HAP-1 (cell line): ENCODE measurements at regions not wholly inside any gene's neighbourhood (a gene's known extent, or its start where the extent isn't known, plus 50 kb on each side); places are given as distances from the start of the nearest gene placed in this dataset.

ENCODE experiments used
- DNase-seq, 2 experiments: peaks; one replicate each; pipeline ENCODE4 v3.0.0-alpha.2; 2016 to 2020; ENCODE audit warnings: low spot score in 2 of 2
- H3K27me3 ChIP-seq: fragments of 250-450 bp; sonication (Bioruptor Pico); 2 replicates; pipeline ENCODE4 v1.5.1; 2020; ENCODE audit warnings: low read depth, mild to moderate bottlenecking, moderate library complexity
- H3K36me3 ChIP-seq: fragments of 250-450 bp; sonication (Bioruptor Pico); replicated peaks from 2 replicates; pipeline ENCODE4 v1.5.1; 2020; ENCODE audit warnings: mild to moderate bottlenecking
- H3K4me1 ChIP-seq: fragments of 250-450 bp; sonication (Bioruptor Pico); 2 replicates; pipeline ENCODE4 v1.5.1; 2020; ENCODE audit warnings: mild to moderate bottlenecking
- H3K4me3 ChIP-seq: fragments of 250-450 bp; sonication (Bioruptor Pico); 2 replicates; pipeline ENCODE4 v1.5.1; 2020; ENCODE audit warnings: mild to moderate bottlenecking, moderate library complexity
- H3K9me3 ChIP-seq: fragments of 250-450 bp; sonication (Bioruptor Pico); 2 replicates; pipeline ENCODE4 v1.5.1; 2020; ENCODE audit warnings: mild to moderate bottlenecking, moderate library complexity
- in situ Hi-C: fragments of 300-500 bp; cut with MboI; formaldehyde crosslinking; loops from 3 replicates; pipeline ENCODE4 v1.14.3; 2020; ENCODE audit warnings: low sequenced_read_pairs, inconsistent platforms, mixed read lengths

DNA sequence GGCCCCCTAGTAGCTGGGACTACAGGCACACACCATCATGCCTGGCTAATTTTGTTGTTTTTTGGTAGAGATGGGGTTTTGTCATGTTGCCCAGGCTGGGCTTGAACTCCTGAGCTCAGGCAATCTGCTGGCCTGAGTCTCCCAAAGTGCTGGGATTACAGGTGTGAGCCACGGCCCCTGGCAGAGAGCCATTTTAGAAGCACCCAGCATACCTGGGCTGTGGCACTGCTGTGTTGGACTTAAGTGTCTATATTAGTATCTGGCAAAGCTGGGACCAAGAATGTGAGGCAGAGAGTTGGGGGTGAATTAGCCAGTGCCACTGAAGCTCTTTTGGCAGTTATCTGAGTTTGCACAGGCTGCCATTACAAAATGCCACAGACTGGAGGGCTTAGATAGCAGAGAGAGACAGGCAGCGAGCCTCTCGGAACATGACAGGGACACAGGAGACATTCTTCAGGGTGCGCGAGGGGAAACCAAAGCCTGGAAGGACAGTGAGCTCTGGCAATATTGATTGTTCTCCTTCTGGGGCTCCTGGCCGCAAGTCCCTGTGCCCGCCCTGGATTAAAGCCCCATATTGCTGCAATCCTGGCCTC is 87.7 kb upstream of the ALX4 start:
- no peaks in the 10 kb centered on the region for H3K4me1 ChIP-seq
- no peaks in the 10 kb centered on the region for H3K36me3 ChIP-seq
- H3K27me3 ChIP-seq, result 0 out of 2 replicates have a peak, but pooled peaks cover 3% of the 10 kb centered on the region
- DNase-seq, result no peak
- H3K4me3 ChIP-seq, result no peak overlapping the region
- in situ Hi-C loops, result no loop called here
- H3K9me3 ChIP-seq, result no peaks in the 10 kb centered on the region

DNA sequence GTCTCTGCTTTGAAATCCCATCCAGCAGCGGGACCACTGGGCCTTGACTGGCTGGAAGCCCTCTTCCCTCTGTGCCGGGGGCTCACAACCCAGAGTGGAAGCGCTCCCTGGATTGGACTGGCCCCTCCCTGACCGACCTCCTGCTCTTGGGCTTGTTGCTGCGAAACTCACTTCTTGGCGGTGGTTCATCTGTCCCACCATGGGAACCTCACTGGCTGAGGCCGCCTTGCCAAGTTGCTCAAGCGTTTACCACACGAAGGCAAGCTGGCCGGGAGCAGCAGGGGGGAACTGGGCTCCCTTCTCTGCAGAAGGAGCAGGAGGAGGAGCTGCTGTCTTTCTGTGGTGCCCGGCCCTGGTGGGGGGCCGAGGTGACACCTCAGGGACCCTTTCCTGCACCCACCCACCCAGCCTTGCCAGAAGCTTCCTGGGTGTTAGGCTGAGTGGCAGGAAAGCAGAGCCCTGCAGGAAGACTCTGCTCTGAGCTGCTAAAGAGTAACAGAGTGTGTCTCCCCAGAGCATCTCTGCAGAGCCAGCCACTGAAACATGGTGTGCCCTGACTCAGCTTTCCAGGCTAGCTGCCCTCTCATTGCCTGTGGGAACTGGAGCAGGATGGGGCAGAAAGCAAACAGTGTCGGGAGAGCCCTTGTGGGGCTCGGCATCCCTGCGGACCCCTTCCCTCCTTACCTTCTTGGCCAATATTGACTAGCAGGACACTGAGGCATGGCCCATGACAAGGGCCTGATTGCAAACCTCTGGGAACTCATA is 88.5 kb upstream of the ALX4 start:
- Histone ChIP-seq H3K4me3 (no peak overlapping the region), H3K27me3 (0 out of 2 replicates have a peak, but pooled peaks cover 3% of the 10 kb centered on the region), H3K36me3 (no peaks in the 10 kb centered on the region), H3K4me1 (no peaks in the 10 kb centered on the region), H3K9me3 (no peaks in the 10 kb centered on the region)
- in situ Hi-C loops, result no loop called here
- no peak for DNase-seq

- no peaks in the 10 kb centered on the region for H3K27me3 ChIP-seq
- H3K4me3 ChIP-seq, result no peak overlapping the region
- H3K9me3 ChIP-seq, result no peaks in the 10 kb centered on the region
- in situ Hi-C loops, result no loop called here
- H3K36me3 ChIP-seq, result no peaks in the 10 kb centered on the region
- DNase-seq, result no peak
- no peaks in the 10 kb centered on the region for H3K4me1 ChIP-seq
Measured at GRCh38 chr11:44399968-44400367, 90.0 kb upstream of the ALX4 start.

GRCh38 chr11:44400431-44400830 is 90.5 kb upstream of the ALX4 start:
- DNase-seq, result no peak
- H3K4me3 ChIP-seq, result no peak overlapping the region
- H3K27me3 ChIP-seq, result no peaks in the 10 kb centered on the region
- H3K36me3 ChIP-seq, result no peaks in the 10 kb centered on the region
- in situ Hi-C loops, result no loop called here
- no peaks in the 10 kb centered on the region for H3K9me3 ChIP-seq
- H3K4me1 ChIP-seq, result no peaks in the 10 kb centered on the region

GRCh38 chr11:44402466-44403075 is 92.6 kb upstream of the ALX4 start:
- Histone ChIP-seq H3K27me3 (peaks cover 3% of the 10 kb centered on the region; the same call in 1 of the 2 replicates), H3K9me3 (no peaks in the 10 kb centered on the region), H3K4me3 (no peak overlapping the region), H3K4me1 (no peaks in the 10 kb centered on the region), H3K36me3 (no peaks in the 10 kb centered on the region)
- no peak for DNase-seq
- in situ Hi-C loops, result no loop called here

DNA sequence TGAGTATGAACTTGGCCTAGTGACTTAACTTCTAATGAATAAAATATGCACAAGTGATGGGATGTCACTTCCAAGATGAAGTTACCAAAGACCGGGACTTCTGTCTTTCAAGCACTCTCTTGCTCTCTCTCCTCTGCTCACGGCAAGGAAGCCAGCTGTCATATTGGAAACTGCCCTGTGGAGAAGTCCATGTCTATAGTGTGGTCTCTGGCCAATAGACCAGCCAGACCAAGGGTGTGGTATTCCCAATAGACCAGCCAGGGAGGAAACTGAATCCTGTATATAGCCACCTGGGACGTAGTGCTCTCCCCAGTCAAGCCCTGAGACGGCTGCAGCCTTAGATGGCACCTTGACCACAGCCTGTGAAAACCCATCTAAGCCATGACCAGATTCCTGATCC is 93.2 kb upstream of the ALX4 start:
- Histone ChIP-seq H3K27me3 (peaks cover 3% of the 10 kb centered on the region; the same call in 1 of the 2 replicates), H3K4me3 (no peak overlapping the region), H3K36me3 (no peaks in the 10 kb centered on the region), H3K9me3 (no peaks in the 10 kb centered on the region), H3K4me1 (no peaks in the 10 kb centered on the region)
- DNase-seq, result no peak
- in situ Hi-C loops, result no loop called here

- DNase-seq, result no peak
- H3K4me1 ChIP-seq, result no peaks in the 10 kb centered on the region
- H3K36me3 ChIP-seq, result no peaks in the 10 kb centered on the region
- no peak overlapping the region for H3K4me3 ChIP-seq
- peaks cover 3% of the 10 kb centered on the region; the same call in 1 of the 2 replicates for H3K27me3 ChIP-seq
- no peaks in the 10 kb centered on the region for H3K9me3 ChIP-seq
- in situ Hi-C loops, result no loop called here
Measured at GRCh38 chr11:44403587-44404273, 93.8 kb upstream of the ALX4 start.

- Histone ChIP-seq H3K4me1 (no peaks in the 10 kb centered on the region), H3K27me3 (peaks cover 3% of the 10 kb centered on the region; the same call in 1 of the 2 replicates)
- in situ Hi-C loops, result no loop called here
Measured at GRCh38 chr11:44404301-44404700, 94.4 kb upstream of the ALX4 start.

DNA sequence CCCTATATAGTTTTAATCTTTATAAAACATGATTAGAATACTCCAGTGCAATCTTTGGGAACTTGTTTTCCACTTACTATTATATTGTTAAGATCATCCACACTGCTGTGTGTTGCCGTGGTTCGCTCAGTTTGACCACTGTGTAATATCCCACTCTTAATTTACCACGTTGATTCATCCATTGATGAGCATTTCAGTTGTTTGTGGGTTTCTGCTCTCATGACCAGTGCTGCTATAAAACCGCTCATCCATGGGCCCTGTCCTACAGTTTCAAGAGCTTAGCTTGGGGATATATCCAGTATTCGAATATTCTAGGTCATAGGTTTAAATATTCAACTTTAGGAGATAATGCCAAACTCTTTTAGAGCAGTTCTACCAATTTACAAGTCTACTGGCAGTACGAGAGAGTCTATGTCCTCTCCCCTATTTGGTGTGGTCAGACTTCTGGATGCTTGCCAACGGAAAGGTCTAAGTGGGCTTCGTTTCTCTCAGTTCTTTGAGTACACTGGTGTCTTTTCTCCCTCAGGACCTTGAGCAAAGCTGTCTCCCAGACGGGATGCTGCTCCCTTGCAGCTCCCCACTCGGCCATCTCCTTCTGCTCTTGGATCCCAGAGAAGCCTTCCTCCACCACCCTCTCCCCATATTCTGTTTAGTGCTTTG is 94.9 kb upstream of the ALX4 start:
- peaks cover 3% of the 10 kb centered on the region; the same call in 1 of the 2 replicates for H3K27me3 ChIP-seq

More at GRCh38 chr11:44404301-44404700, 94.4 kb upstream of the ALX4 start:
- Histone ChIP-seq H3K36me3 (no peaks in the 10 kb centered on the region), H3K4me3 (no peak overlapping the region), H3K9me3 (no peaks in the 10 kb centered on the region)
- no peak for DNase-seq

GRCh38 chr11:44407211-44407996 is 97.5 kb upstream of the ALX4 start:
- no peaks in the 10 kb centered on the region for H3K36me3 ChIP-seq
- no peaks in the 10 kb centered on the region for H3K9me3 ChIP-seq
- H3K4me1 ChIP-seq, result no peaks in the 10 kb centered on the region
- H3K4me3 ChIP-seq, result no peak overlapping the region
- in situ Hi-C loops, result no loop called here
- DNase-seq, result no peak
- peaks cover 3% of the 10 kb centered on the region; the same call in 1 of the 2 replicates for H3K27me3 ChIP-seq

More for the DNA sequence above, 94.9 kb upstream of the ALX4 start:
- in situ Hi-C loops, result no loop called here
- H3K4me3 ChIP-seq, result no peak overlapping the region
- no peaks in the 10 kb centered on the region for H3K9me3 ChIP-seq
- no peaks in the 10 kb centered on the region for H3K36me3 ChIP-seq
- H3K4me1 ChIP-seq, result no peaks in the 10 kb centered on the region
- no peak for DNase-seq

DNA sequence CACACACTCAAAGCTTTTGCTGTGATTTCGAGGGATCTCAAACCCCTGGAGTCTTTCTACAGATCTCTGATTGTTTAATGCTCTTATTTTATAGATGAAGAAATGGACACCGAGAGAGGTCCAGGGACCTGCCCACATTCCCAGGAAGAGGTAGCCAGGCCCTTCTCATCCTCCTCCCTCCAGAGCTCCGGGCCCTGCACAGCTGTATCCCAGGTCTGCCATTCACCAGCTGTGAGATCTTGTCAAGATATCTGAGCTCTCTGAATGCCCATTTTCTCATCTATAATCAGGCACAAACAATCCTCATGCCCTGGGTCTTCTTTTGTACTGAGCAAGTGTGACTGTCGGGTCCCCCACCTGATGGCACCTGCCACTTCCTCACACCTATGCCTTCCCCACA is 98.2 kb upstream of the ALX4 start:
- no peak overlapping the region for H3K4me3 ChIP-seq
- DNase-seq, result no peak
- no peaks in the 10 kb centered on the region for H3K4me1 ChIP-seq
- in situ Hi-C loops, result no loop called here
- H3K36me3 ChIP-seq, result no peaks in the 10 kb centered on the region
- peaks cover 4% of the 10 kb centered on the region; the same call in 1 of the 2 replicates for H3K27me3 ChIP-seq
- H3K9me3 ChIP-seq, result no peaks in the 10 kb centered on the region

- H3K36me3 ChIP-seq, result no peaks in the 10 kb centered on the region
- no peak overlapping the region for H3K4me3 ChIP-seq
- H3K27me3 ChIP-seq, result peaks cover 6% of the 10 kb centered on the region; the same call in 1 of the 2 replicates
- DNase-seq, result no peak
- H3K9me3 ChIP-seq, result no peaks in the 10 kb centered on the region
- no peaks in the 10 kb centered on the region for H3K4me1 ChIP-seq
- in situ Hi-C loops, result no loop called here
Measured at GRCh38 chr11:44408711-44409470, 99.0 kb upstream of the ALX4 start.
